HL-60 (cell line): ENCODE measurements at regions not wholly inside any gene's neighbourhood (a gene's known extent, or its start where the extent isn't known, plus 50 kb on each side); places are given as distances from the start of the nearest gene placed in this dataset.

Experiments
- CTCF ChIP-seq: IDR thresholded peaks from one replicate; pipeline ENCODE4 v1.5.1; 2011; ENCODE audit warnings: low read length, control low read depth, inconsistent platforms; ENCODE audit not compliant: insufficient read depth
- SPI1 ChIP-seq: IDR thresholded peaks from 2 replicates; pipeline ENCODE4 v1.6.1; 2012; ENCODE audit warnings: low read depth, mild to moderate bottlenecking, borderline replicate concordance

GRCh38 chr10:2030046-2030445 is 292.7 kb upstream of the ADARB2 start:
- TF ChIP-seq CTCF: no peak
- TF ChIP-seq SPI1: no peak
